GM23248 (cell line): ENCODE measurements at regions not wholly inside any gene's neighbourhood (a gene's known extent, or its start where the extent isn't known, plus 50 kb on each side); places are given as distances from the start of the nearest gene placed in this dataset.

ENCODE experiments used
- DNase-seq: peaks from one replicate; pipeline ENCODE4 v3.0.0-alpha.2; 2015
- H2AFZ ChIP-seq: fragments of 200-600 bp; sonication (generic); 2 replicates; pipeline ENCODE4 v1.6.1; 2016; ENCODE audit warnings: antibody characterized with exemption
- H3F3A ChIP-seq: fragments of 200-600 bp; sonication (generic); 2 replicates; pipeline ENCODE4 v1.6.1; 2016; ENCODE audit warnings: mild to moderate bottlenecking, antibody characterized with exemption, mixed run types; ENCODE audit not compliant: insufficient read depth
- H3K27ac ChIP-seq: fragments of 200-600 bp; sonication (generic); 2 replicates; pipeline ENCODE4 v1.5.1; 2016; ENCODE audit warnings: mild to moderate bottlenecking
- H3K27me3 ChIP-seq: fragments of 200-600 bp; sonication (generic); replicated peaks from 2 replicates; pipeline ENCODE4 v1.6.1; 2016; ENCODE audit warnings: mild to moderate bottlenecking; ENCODE audit not compliant: insufficient read depth
- H3K36me3 ChIP-seq: fragments of 200-600 bp; sonication (generic); 2 replicates; pipeline ENCODE4 v1.6.1; 2016; ENCODE audit warnings: low read depth, mild to moderate bottlenecking
- H3K4me1 ChIP-seq: fragments of 200-600 bp; sonication (generic); 2 replicates; pipeline ENCODE4 v1.6.1; 2016; ENCODE audit warnings: mild to moderate bottlenecking; ENCODE audit not compliant: insufficient read depth
- H3K4me2 ChIP-seq: fragments of 200-600 bp; sonication (generic); one replicate; pipeline ENCODE4 v1.6.1; 2016; ENCODE audit warnings: mild to moderate bottlenecking; ENCODE audit not compliant: unreplicated experiment
- H3K4me3 ChIP-seq: fragments of 200-600 bp; sonication (generic); 2 replicates; pipeline ENCODE4 v1.5.1; 2016; ENCODE audit warnings: mild to moderate bottlenecking
- H3K79me2 ChIP-seq: fragments of 200-600 bp; sonication (generic); 2 replicates; pipeline ENCODE4 v1.6.1; 2016; ENCODE audit warnings: mild to moderate bottlenecking; ENCODE audit not compliant: insufficient read depth
- H3K9ac ChIP-seq: fragments of 200-600 bp; sonication (generic); 2 replicates; pipeline ENCODE4 v1.6.1; 2016; ENCODE audit warnings: mild to moderate bottlenecking
- H3K9me2 ChIP-seq: fragments of 200-600 bp; sonication (generic); 2 replicates; pipeline ENCODE4 v1.6.1; 2016; ENCODE audit warnings: mixed run types, mild to moderate bottlenecking, moderate library complexity; ENCODE audit not compliant: insufficient read depth
- H3K9me3 ChIP-seq: fragments of 200-600 bp; sonication (generic); one replicate; pipeline ENCODE4 v1.6.1; 2017; ENCODE audit warnings: low read depth
- H4K20me1 ChIP-seq: fragments of 200-600 bp; sonication (generic); 2 replicates; pipeline ENCODE4 v1.6.0; 2016; ENCODE audit not compliant: insufficient read depth
- EZH2 ChIP-seq: fragments of 200-600 bp; sonication (generic); IDR thresholded peaks from 2 replicates; pipeline ENCODE4 v1.6.1; 2018; ENCODE audit warnings: antibody characterized with exemption, mild to moderate bottlenecking; ENCODE audit not compliant: insufficient read depth, poor library complexity, severe bottlenecking
- EZH2phosphoT487 ChIP-seq: fragments of 200-600 bp; sonication (generic); IDR thresholded peaks from 2 replicates; pipeline ENCODE4 v1.6.1; 2018; ENCODE audit warnings: antibody characterized with exemption, moderate library complexity, mild to moderate bottlenecking, low read depth; ENCODE audit not compliant: insufficient read depth
- WGBS, 2 experiments: methylation state at CpG; one replicate each; pipeline ENCODE4 v1.1.6; 2015 to 2017; ENCODE audit warnings: low lambda C conversion rate in 2 of 2, low coverage in 1 of 2; ENCODE audit errors: missing lambda C conversion rate in 2 of 2; 5-methylcytosine and 5-hydroxymethylcytosine counted together
- in situ Hi-C: fragments of 300-500 bp; cut with MboI; formaldehyde crosslinking; loops from 2 replicates; pipeline ENCODE4 v1.15.0; 2020

- Histone ChIP-seq H3K79me2 (no peaks in the 10 kb centered on the region), H2AFZ (no peak overlapping the region), H3K9ac (no peak overlapping the region), H3K27me3 (peaks cover 6% of the 10 kb centered on the region; the same call in 1 of the 2 replicates), H3K27ac (no peak overlapping the region), H3K4me3 (no peak overlapping the region), H3F3A (no peaks in the 10 kb centered on the region), H3K9me2 (no peaks in the 10 kb centered on the region), H4K20me1 (no peaks in the 10 kb centered on the region), H3K36me3 (no peaks in the 10 kb centered on the region), H3K4me2 (no peak overlapping the region), H3K9me3 (no peaks in the 10 kb centered on the region), H3K4me1 (no peaks in the 10 kb centered on the region)
- no peak for DNase-seq
- 43 to 45% methylated on average over 7 of the region's 7 CpGs for WGBS, 2 experiments
- in situ Hi-C loops: no loop called here
- TF ChIP-seq EZH2 (no peak), EZH2phosphoT487 (no peak)
These were observed 489.3 kb downstream of the MATN1 start for GRCh38 chr1:30234091-30234490.

- H3K79me2 ChIP-seq: no peaks in the 10 kb centered on the region
- H2AFZ ChIP-seq: no peak overlapping the region
- peak; percentile 4 for DNase-seq
- H3F3A ChIP-seq: no peaks in the 10 kb centered on the region
- WGBS, 2 experiments: 22% methylated on average over 4 of the region's 4 CpGs
- H3K4me1 ChIP-seq: no peaks in the 10 kb centered on the region
- no peaks in the 10 kb centered on the region for H4K20me1 ChIP-seq
- H3K27me3 ChIP-seq: no peaks in the 10 kb centered on the region; the same call in 1 of the 2 replicates
- no peak for TF ChIP-seq EZH2phosphoT487
- no peak for TF ChIP-seq EZH2
- no peak overlapping the region for H3K27ac ChIP-seq
- H3K9me3 ChIP-seq: no peaks in the 10 kb centered on the region
- no peak overlapping the region for H3K9ac ChIP-seq
- H3K9me2 ChIP-seq: no peaks in the 10 kb centered on the region
- in situ Hi-C loops: no loop called here
- H3K4me3 ChIP-seq: no peak overlapping the region
- H3K4me2 ChIP-seq: no peak overlapping the region
- no peaks in the 10 kb centered on the region for H3K36me3 ChIP-seq
These were observed 491.0 kb downstream of the MATN1 start for GRCh38 chr1:30232288-30232899.

- Histone ChIP-seq H3K36me3 (no peaks in the 10 kb centered on the region), H3K4me3 (no peak overlapping the region), H3F3A (no peaks in the 10 kb centered on the region), H3K79me2 (no peaks in the 10 kb centered on the region), H3K4me1 (no peaks in the 10 kb centered on the region), H3K9ac (no peak overlapping the region), H3K27ac (no peak overlapping the region), H3K9me3 (no peaks in the 10 kb centered on the region), H2AFZ (no peak overlapping the region), H4K20me1 (no peaks in the 10 kb centered on the region), H3K27me3 (no peaks in the 10 kb centered on the region; the same call in 1 of the 2 replicates), H3K9me2 (no peaks in the 10 kb centered on the region), H3K4me2 (no peak overlapping the region)
- 68% methylated on average over 9 of the region's 9 CpGs for WGBS, 2 experiments
- in situ Hi-C loops: no loop called here
- DNase-seq: no peak
- TF ChIP-seq EZH2: no peak
- TF ChIP-seq EZH2phosphoT487: no peak
These were observed 493.4 kb downstream of the MATN1 start for GRCh38 chr1:30229960-30230359.

- Histone ChIP-seq H3K4me3 (no peak overlapping the region), H3K27ac (no peak overlapping the region), H3K9ac (no peak overlapping the region), H2AFZ (no peak overlapping the region), H3K79me2 (no peaks in the 10 kb centered on the region), H3K27me3 (no peaks in the 10 kb centered on the region; the same call in 1 of the 2 replicates), H4K20me1 (no peaks in the 10 kb centered on the region), H3K4me1 (no peaks in the 10 kb centered on the region), H3K4me2 (no peak overlapping the region), H3K9me2 (no peaks in the 10 kb centered on the region), H3K36me3 (no peaks in the 10 kb centered on the region), H3K9me3 (no peaks in the 10 kb centered on the region), H3F3A (no peaks in the 10 kb centered on the region)
- in situ Hi-C loops: no loop called here
- WGBS, 2 experiments: 42 to 46% methylated on average over 9 of the region's 9 CpGs
- no peak for DNase-seq
- no peak for TF ChIP-seq EZH2phosphoT487
- no peak for TF ChIP-seq EZH2
These were observed 493.8 kb downstream of the MATN1 start for GRCh38 chr1:30229557-30229956.
